Neural progenitor cell (in vitro differentiated cells): ENCODE measurements at regions not wholly inside any gene's neighbourhood (a gene's known extent, or its start where the extent isn't known, plus 50 kb on each side); places are given as distances from the start of the nearest gene placed in this dataset.

Experiments
- DNase-seq: peaks from one replicate; pipeline ENCODE4 v3.0.0-alpha.2; 2016; ENCODE audit warnings: low spot score
- H2AFZ ChIP-seq: fragments of 200-600 bp; sonication (generic); replicated peaks from 2 replicates; pipeline ENCODE4 v1.6.1; 2016; ENCODE audit warnings: antibody characterized with exemption
- H3F3A ChIP-seq: fragments of 200-600 bp; sonication (generic); 2 replicates; pipeline ENCODE4 v1.6.1; 2016; ENCODE audit warnings: antibody characterized with exemption, low read depth
- H3K27ac ChIP-seq: fragments of 200-600 bp; sonication (generic); 2 replicates; pipeline ENCODE4 v1.5.1; 2016; ENCODE audit warnings: mild to moderate bottlenecking
- H3K27me3 ChIP-seq: fragments of 200-600 bp; sonication (generic); 2 replicates; pipeline ENCODE4 v1.6.1; 2016; ENCODE audit warnings: mild to moderate bottlenecking, moderate library complexity
- H3K36me3 ChIP-seq: fragments of 200-600 bp; sonication (generic); 2 replicates; pipeline ENCODE4 v1.5.1; 2016
- H3K4me1 ChIP-seq: fragments of 200-600 bp; sonication (generic); 2 replicates; pipeline ENCODE4 v1.6.1; 2016; ENCODE audit warnings: mixed run types
- H3K4me2 ChIP-seq: fragments of 200-600 bp; sonication (generic); 2 replicates; pipeline ENCODE4 v1.6.1; 2016
- H3K4me3 ChIP-seq: fragments of 200-600 bp; sonication (generic); 2 replicates; pipeline ENCODE4 v1.5.1; 2016
- H3K79me2 ChIP-seq: fragments of 200-600 bp; sonication (generic); 2 replicates; pipeline ENCODE4 v1.6.1; 2016; ENCODE audit warnings: low read depth
- H3K9ac ChIP-seq: fragments of 200-600 bp; sonication (generic); 2 replicates; pipeline ENCODE4 v1.6.1; 2016
- H3K9me3 ChIP-seq: fragments of 200-600 bp; sonication (generic); 2 replicates; pipeline ENCODE4 v1.5.1; 2016; ENCODE audit warnings: low read depth
- H4K20me1 ChIP-seq: fragments of 200-600 bp; sonication (generic); 2 replicates; pipeline ENCODE4 v1.6.1; 2016; ENCODE audit warnings: low read depth
- H3K27ac Mint-ChIP-seq: 3 replicates; pipeline ENCODE4 v1.8.0; 2021; ENCODE audit warnings: mixed read lengths
- H3K27me3 Mint-ChIP-seq: 2 replicates; pipeline ENCODE4 v1.8.0; 2022; ENCODE audit warnings: low read depth, mild to moderate bottlenecking, inconsistent platforms, moderate library complexity, mixed read lengths; ENCODE audit not compliant: insufficient read depth
- H3K36me3 Mint-ChIP-seq: 3 replicates; pipeline ENCODE4 v1.8.0; 2021; ENCODE audit warnings: mixed read lengths
- H3K4me1 Mint-ChIP-seq: 3 replicates; pipeline ENCODE4 v1.8.0; 2021; ENCODE audit warnings: mixed read lengths
- H3K4me3 Mint-ChIP-seq: 3 replicates; pipeline ENCODE4 v1.8.0; 2021; ENCODE audit warnings: mild to moderate bottlenecking, moderate library complexity, mixed read lengths
- H3K9me3 Mint-ChIP-seq: 3 replicates; pipeline ENCODE4 v1.8.0; 2020; ENCODE audit warnings: mixed read lengths
- EZH2 ChIP-seq: fragments of 200-600 bp; sonication (generic); IDR thresholded peaks from 2 replicates; pipeline ENCODE4 v1.6.1; 2017; ENCODE audit warnings: antibody characterized with exemption, mild to moderate bottlenecking, moderate library complexity
- EZH2phosphoT487 ChIP-seq: fragments of 200-600 bp; sonication (generic); IDR thresholded peaks from 2 replicates; pipeline ENCODE4 v1.6.1; 2017; ENCODE audit warnings: antibody characterized with exemption
- TF ChIP-seq, protein P1 (sequence below): fragments of 200-600 bp; sonication (generic); IDR thresholded peaks from 2 replicates; pipeline ENCODE4 v1.5.1; 2017; ENCODE audit warnings: antibody characterized with exemption, mild to moderate bottlenecking

DNA sequence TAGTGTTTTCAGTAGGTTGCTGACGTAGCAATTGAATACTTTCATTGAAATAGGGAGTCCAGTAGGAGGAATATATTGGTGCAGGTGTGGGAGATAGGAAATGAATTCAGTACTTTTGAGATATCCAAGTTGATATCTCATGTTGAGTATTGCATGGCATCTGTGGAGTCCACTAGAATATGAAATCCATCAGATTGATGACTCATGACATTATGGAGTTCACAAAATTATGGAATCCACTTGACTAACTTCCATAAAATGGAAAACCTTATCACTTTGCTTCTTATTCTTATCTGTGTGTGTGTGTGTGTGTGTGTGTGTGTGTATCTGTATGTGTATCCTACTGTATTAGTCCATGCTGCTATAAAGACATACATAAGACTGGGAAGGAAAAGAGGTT is 513.5 kb upstream of the ZEB2 start:
- Histone ChIP-seq H4K20me1 (no peaks in the 10 kb centered on the region), H2AFZ (no peak overlapping the region), H3K27me3 (no peaks in the 10 kb centered on the region), H3K27ac (no peak overlapping the region), H3K9ac (no peak overlapping the region), H3K4me2 (no peak overlapping the region), H3F3A (no peaks in the 10 kb centered on the region), H3K4me1 (peaks cover 6% of the 10 kb centered on the region), H3K9me3 (no peaks in the 10 kb centered on the region), H3K36me3 (no peaks in the 10 kb centered on the region), H3K4me3 (no peak overlapping the region), H3K79me2 (no peaks in the 10 kb centered on the region)
- Mint-ChIP-seq H3K9me3 (no peaks in the 10 kb centered on the region), H3K27me3 (peaks cover 2% of the 10 kb centered on the region), H3K4me3 (no peak overlapping the region), H3K36me3 (no peaks in the 10 kb centered on the region), H3K27ac (no peak overlapping the region), H3K4me1 (peaks cover 11% of the 10 kb centered on the region)
- DNase-seq = no peak
- TF ChIP-seq EZH2 = no peak
- no peak for TF ChIP-seq EZH2phosphoT487
- TF ChIP-seq, protein P1, sequence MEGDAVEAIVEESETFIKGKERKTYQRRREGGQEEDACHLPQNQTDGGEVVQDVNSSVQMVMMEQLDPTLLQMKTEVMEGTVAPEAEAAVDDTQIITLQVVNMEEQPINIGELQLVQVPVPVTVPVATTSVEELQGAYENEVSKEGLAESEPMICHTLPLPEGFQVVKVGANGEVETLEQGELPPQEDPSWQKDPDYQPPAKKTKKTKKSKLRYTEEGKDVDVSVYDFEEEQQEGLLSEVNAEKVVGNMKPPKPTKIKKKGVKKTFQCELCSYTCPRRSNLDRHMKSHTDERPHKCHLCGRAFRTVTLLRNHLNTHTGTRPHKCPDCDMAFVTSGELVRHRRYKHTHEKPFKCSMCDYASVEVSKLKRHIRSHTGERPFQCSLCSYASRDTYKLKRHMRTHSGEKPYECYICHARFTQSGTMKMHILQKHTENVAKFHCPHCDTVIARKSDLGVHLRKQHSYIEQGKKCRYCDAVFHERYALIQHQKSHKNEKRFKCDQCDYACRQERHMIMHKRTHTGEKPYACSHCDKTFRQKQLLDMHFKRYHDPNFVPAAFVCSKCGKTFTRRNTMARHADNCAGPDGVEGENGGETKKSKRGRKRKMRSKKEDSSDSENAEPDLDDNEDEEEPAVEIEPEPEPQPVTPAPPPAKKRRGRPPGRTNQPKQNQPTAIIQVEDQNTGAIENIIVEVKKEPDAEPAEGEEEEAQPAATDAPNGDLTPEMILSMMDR = no peak

- no peak overlapping the region for H3K27ac ChIP-seq
- no peaks in the 10 kb centered on the region for H3K36me3 Mint-ChIP-seq
- H3K4me3 ChIP-seq = no peak overlapping the region
- no peaks in the 10 kb centered on the region for H3K9me3 ChIP-seq
- no peaks in the 10 kb centered on the region for H4K20me1 ChIP-seq
- no peaks in the 10 kb centered on the region for H3K36me3 ChIP-seq
- no peak overlapping the region for H3K9ac ChIP-seq
- H3K27ac Mint-ChIP-seq = no peak overlapping the region
- no peaks in the 10 kb centered on the region for H3F3A ChIP-seq
- peaks cover 2% of the 10 kb centered on the region for H3K27me3 Mint-ChIP-seq
- H3K79me2 ChIP-seq = no peaks in the 10 kb centered on the region
- no peak for TF ChIP-seq EZH2phosphoT487
- TF ChIP-seq, protein P1 = no peak
- no peak for TF ChIP-seq EZH2
- H3K4me1 Mint-ChIP-seq = peaks cover 11% of the 10 kb centered on the region
- H3K4me2 ChIP-seq = no peak overlapping the region
- no peak overlapping the region for H3K4me3 Mint-ChIP-seq
- no peaks in the 10 kb centered on the region for H3K9me3 Mint-ChIP-seq
- H2AFZ ChIP-seq = no peak overlapping the region
- no peaks in the 10 kb centered on the region for H3K27me3 ChIP-seq
- peaks cover 6% of the 10 kb centered on the region for H3K4me1 ChIP-seq
- DNase-seq = no peak
Measured at GRCh38 chr2:145032791-145033190, 512.9 kb upstream of the ZEB2 start.

GRCh38 chr2:145029873-145030272 is 510.0 kb upstream of the ZEB2 start:
- no peak for DNase-seq
- Histone ChIP-seq H3K36me3 (no peaks in the 10 kb centered on the region), H3K27ac (no peak overlapping the region), H3F3A (no peaks in the 10 kb centered on the region), H3K79me2 (no peaks in the 10 kb centered on the region), H3K9me3 (no peaks in the 10 kb centered on the region), H3K27me3 (no peaks in the 10 kb centered on the region), H3K4me2 (no peak overlapping the region), H3K9ac (no peak overlapping the region), H3K4me3 (no peak overlapping the region), H3K4me1 (peaks cover 6% of the 10 kb centered on the region), H4K20me1 (no peaks in the 10 kb centered on the region), H2AFZ (peak overlapping the region; percentile 59)
- Mint-ChIP-seq H3K9me3 (no peaks in the 10 kb centered on the region), H3K27me3 (peaks cover 2% of the 10 kb centered on the region), H3K4me1 (peaks cover 11% of the 10 kb centered on the region), H3K36me3 (no peaks in the 10 kb centered on the region), H3K4me3 (no peak overlapping the region), H3K27ac (no peak overlapping the region)
- TF ChIP-seq EZH2 (no peak), EZH2phosphoT487 (no peak)
- TF ChIP-seq, protein P1 = no peak
